Uterus (tissue), 3 donors: ENCODE measurements at regions not wholly inside any gene's neighbourhood (a gene's known extent, or its start where the extent isn't known, plus 50 kb on each side); places are given as distances from the start of the nearest gene placed in this dataset.

Experiments used
- DNase-seq, 2 donors: peaks; one replicate each; pipeline ENCODE4 v3.0.0-alpha.2; 2019 to 2020
- H3K27ac ChIP-seq, 2 donors: fragments of 200-600 bp; sonication (generic); 1 replicate in 1 of 2; 2 replicates in 1 of 2; pipeline ENCODE4 v1.5.1; 2016 to 2018
- H3K27me3 ChIP-seq, 2 donors: fragments of 200-600 bp; sonication (generic); one replicate each; pipeline ENCODE4 v1.5.1; 2018 to 2019; ENCODE audit warnings: control low read depth in 1 of 2
- H3K36me3 ChIP-seq, 2 donors: fragments of 200-600 bp; sonication (generic); one replicate each; pipeline ENCODE4 v1.5.1; 2019; ENCODE audit warnings: control low read depth in 1 of 2
- H3K4me1 ChIP-seq, 2 donors: fragments of 200-600 bp; sonication (generic); one replicate each; pipeline ENCODE4 v1.5.1; 2018 to 2019; ENCODE audit warnings: control low read depth in 1 of 2
- H3K4me3 ChIP-seq, 2 donors: fragments of 200-600 bp; sonication (generic); 1 replicate in 1 of 2; 2 replicates in 1 of 2; pipeline ENCODE4 v1.5.1; 2018 to 2019; ENCODE audit warnings: mild to moderate bottlenecking in 1 of 2
- H3K9me3 ChIP-seq, 2 donors: fragments of 200-600 bp; sonication (generic); one replicate each; pipeline ENCODE4 v1.5.1; 2019; ENCODE audit warnings: control low read depth in 1 of 2
- POLR2A ChIP-seq, 2 donors: fragments of 450-650 bp; IDR thresholded peaks; one replicate each; pipeline ENCODE4 v1.6.1; 2016; ENCODE audit warnings: antibody characterized with exemption in 2 of 2, mild to moderate bottlenecking in 1 of 2, moderate library complexity in 1 of 2
- intact Hi-C: fragments of 100-400 bp; cut with DNase I; formaldehyde crosslinking; loops from one replicate; pipeline ENCODE4 v1.15.1; 2023; ENCODE audit warnings: low total_unique reads
- TF ChIP-seq, protein P1 (sequence below), 4 experiments: fragments of 200-600 bp in 2 of 4; fragments of 450-650 bp in 2 of 4; sonication (generic) in 2 of 4; IDR thresholded peaks; one replicate each; pipeline ENCODE4 v1.5.1; 2016 to 2019; ENCODE audit warnings: antibody characterized with exemption in 4 of 4, mild to moderate bottlenecking in 2 of 4, moderate library complexity in 1 of 4
- donor health status: DM: yes; HTN: yes; CAD: no.

DNA sequence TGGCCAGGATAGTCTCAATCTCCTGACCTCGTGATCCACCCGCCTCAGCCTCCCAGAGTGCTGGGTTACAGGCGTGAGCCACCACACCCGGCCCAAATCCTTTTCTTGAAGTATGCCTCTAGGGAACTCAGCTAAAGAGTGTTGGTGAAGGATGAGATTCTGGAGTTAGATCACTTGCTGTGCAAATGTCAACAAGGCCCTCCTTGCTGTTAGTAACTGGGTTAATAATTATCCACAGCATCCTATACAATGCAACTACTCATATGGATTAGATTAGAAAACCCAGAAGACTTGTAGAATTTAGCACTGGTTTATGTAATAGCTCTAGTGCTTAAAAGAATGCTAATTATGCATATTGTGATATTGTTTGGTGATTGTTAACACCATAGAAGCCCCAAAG, 310.8 kb upstream of the TFPI start:
- no peak overlapping the region for H3K4me3 ChIP-seq
- no peaks in the 10 kb centered on the region for H3K4me1 ChIP-seq
- no peak overlapping the region for H3K27ac ChIP-seq
- TF ChIP-seq POLR2A (IDR thresholded peaks at IDR 0.05), result no peak
- TF ChIP-seq, protein P1, sequence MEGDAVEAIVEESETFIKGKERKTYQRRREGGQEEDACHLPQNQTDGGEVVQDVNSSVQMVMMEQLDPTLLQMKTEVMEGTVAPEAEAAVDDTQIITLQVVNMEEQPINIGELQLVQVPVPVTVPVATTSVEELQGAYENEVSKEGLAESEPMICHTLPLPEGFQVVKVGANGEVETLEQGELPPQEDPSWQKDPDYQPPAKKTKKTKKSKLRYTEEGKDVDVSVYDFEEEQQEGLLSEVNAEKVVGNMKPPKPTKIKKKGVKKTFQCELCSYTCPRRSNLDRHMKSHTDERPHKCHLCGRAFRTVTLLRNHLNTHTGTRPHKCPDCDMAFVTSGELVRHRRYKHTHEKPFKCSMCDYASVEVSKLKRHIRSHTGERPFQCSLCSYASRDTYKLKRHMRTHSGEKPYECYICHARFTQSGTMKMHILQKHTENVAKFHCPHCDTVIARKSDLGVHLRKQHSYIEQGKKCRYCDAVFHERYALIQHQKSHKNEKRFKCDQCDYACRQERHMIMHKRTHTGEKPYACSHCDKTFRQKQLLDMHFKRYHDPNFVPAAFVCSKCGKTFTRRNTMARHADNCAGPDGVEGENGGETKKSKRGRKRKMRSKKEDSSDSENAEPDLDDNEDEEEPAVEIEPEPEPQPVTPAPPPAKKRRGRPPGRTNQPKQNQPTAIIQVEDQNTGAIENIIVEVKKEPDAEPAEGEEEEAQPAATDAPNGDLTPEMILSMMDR (IDR thresholded peaks at IDR 0.05), result no peak
- intact Hi-C loops, result no loop called here
- no peaks in the 10 kb centered on the region for H3K9me3 ChIP-seq
- no peak for DNase-seq
- no peaks in the 10 kb centered on the region for H3K36me3 ChIP-seq
- no peaks in the 10 kb centered on the region for H3K27me3 ChIP-seq

DNA sequence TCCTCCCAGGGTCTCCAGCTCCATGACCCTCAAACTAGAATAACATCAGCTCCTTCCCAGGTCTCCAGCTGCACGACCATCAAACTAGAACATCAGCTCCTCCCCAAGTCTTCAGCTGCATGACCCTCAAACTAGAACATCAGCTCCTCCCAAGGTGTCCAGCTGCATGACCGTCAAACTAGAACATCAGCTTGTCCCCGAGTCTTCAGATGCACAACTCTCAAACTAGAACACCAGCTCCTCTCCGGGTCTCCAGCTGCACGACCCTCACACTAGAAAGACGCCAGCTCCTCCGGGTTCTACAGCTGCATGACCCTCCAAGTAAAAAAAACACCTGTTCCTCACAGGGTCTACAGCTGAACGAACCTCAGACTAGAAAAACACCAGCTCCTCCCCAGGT, 312.9 kb upstream of the TFPI start:
- Histone ChIP-seq H3K36me3 (no peaks in the 10 kb centered on the region), H3K4me1 (no peaks in the 10 kb centered on the region), H3K4me3 (no peak overlapping the region), H3K27me3 (no peaks in the 10 kb centered on the region), H3K9me3 (no peaks in the 10 kb centered on the region), H3K27ac (no peak overlapping the region)
- intact Hi-C loops, result no loop called here
- TF ChIP-seq, protein P1 (IDR thresholded peaks at IDR 0.05), result no peak
- TF ChIP-seq POLR2A (IDR thresholded peaks at IDR 0.05), result no peak
- no peak for DNase-seq

DNA sequence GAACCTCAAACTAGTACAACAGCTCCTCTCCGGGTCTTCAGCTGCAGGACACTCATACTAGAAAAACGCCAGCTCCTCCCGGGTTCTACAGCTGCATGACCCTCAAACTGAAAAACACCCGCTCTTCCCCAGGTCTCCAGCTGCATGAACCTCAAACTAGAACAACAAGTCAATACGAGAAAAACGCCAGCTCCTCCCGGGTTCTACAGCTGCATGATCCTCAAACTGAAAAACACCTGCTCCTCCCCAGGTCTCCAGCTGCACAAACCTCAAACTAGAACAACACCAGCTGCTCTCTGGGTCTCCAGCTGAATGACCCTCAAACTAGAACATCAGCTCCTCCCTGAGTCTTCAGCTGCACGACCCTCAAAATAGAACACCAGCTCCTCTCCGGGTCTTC, 315.0 kb upstream of the TFPI start:
- H3K9me3 ChIP-seq, result no peaks in the 10 kb centered on the region
- TF ChIP-seq, protein P1 (IDR thresholded peaks at IDR 0.05), result no peak
- no peak for TF ChIP-seq POLR2A (IDR thresholded peaks at IDR 0.05)
- no peak overlapping the region for H3K27ac ChIP-seq
- no peaks in the 10 kb centered on the region for H3K36me3 ChIP-seq
- H3K4me1 ChIP-seq, result no peaks in the 10 kb centered on the region
- intact Hi-C loops, result no loop called here
- H3K27me3 ChIP-seq, result no peaks in the 10 kb centered on the region
- DNase-seq, result no peak
- H3K4me3 ChIP-seq, result no peak overlapping the region

DNA sequence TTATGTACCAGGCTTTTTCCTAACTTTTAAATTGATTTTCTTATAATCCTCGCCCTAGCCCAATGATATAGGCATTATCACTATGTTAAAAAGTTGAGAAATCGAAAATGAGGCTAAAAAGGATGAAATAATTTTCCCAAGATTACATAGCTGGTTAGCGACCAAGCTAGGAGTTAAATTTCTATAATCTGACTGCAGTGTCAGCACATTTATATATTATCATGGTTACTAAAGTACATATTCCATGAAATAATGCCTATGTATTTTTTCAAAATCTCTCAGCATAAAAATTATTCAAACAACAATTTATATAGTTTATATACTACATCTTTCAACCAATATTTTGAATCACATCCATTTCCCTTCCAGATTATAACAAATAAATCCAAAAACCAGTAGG, 317.3 kb upstream of the TFPI start:
- Histone ChIP-seq H3K4me3 (no peak overlapping the region), H3K27ac (no peak overlapping the region), H3K9me3 (no peaks in the 10 kb centered on the region), H3K27me3 (no peaks in the 10 kb centered on the region), H3K4me1 (no peaks in the 10 kb centered on the region), H3K36me3 (no peaks in the 10 kb centered on the region)
- TF ChIP-seq, protein P1 (IDR thresholded peaks at IDR 0.05), result no peak
- no peak for TF ChIP-seq POLR2A (IDR thresholded peaks at IDR 0.05)
- intact Hi-C loops, result no loop called here
- no peak for DNase-seq

DNA sequence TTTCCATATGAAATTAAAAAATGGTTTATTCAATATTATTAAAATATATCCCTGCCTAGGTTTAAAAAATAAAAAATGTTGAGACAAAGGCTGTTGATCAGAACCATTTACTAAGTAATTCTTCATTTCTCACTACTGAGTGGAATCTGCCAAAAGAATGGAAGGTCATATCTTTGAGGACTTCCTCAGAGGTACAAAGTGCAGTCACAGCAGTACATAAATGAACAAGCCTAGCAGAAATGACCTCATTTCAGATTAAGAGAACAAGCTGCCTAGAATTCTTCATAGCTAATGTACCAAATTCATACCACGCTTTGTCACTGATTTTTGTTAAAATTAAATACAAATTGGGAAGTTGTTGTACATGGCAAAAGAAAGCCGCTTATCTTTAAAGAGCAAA, 318.9 kb upstream of the TFPI start:
- Histone ChIP-seq H3K27me3 (no peaks in the 10 kb centered on the region), H3K27ac (no peak overlapping the region), H3K36me3 (no peaks in the 10 kb centered on the region), H3K4me3 (no peak overlapping the region), H3K9me3 (no peaks in the 10 kb centered on the region), H3K4me1 (no peaks in the 10 kb centered on the region)
- TF ChIP-seq, protein P1 (IDR thresholded peaks at IDR 0.05), result no peak
- no peak for TF ChIP-seq POLR2A (IDR thresholded peaks at IDR 0.05)
- intact Hi-C loops, result no loop called here
- no peak for DNase-seq
